Ishikawa (cell line): ENCODE measurements at regions not wholly inside any gene's neighbourhood (a gene's known extent, or its start where the extent isn't known, plus 50 kb on each side); places are given as distances from the start of the nearest gene placed in this dataset.

Source experiments
- CEBPB ChIP-seq: IDR thresholded peaks from 2 replicates; pipeline ENCODE4 v1.6.1; 2012
- CREB1 ChIP-seq: IDR thresholded peaks from 2 replicates; pipeline ENCODE4 v1.6.1; 2012; ENCODE audit warnings: low read depth
- EGR1 ChIP-seq: IDR thresholded peaks from 2 replicates; pipeline ENCODE4 v1.6.1; 2012
- EP300 ChIP-seq: IDR thresholded peaks from 2 replicates; pipeline ENCODE4 v1.6.1; 2012; ENCODE audit warnings: borderline replicate concordance
- FOXM1 ChIP-seq: IDR thresholded peaks from 2 replicates; pipeline ENCODE4 v1.6.1; 2012; ENCODE audit warnings: low read depth, borderline replicate concordance
- NFIC ChIP-seq: IDR thresholded peaks from 2 replicates; pipeline ENCODE4 v1.6.1; 2012
- RAD21 ChIP-seq: IDR thresholded peaks from 2 replicates; pipeline ENCODE4 v1.6.1; 2012; ENCODE audit warnings: low read depth
- REST ChIP-seq: IDR thresholded peaks from 2 replicates; pipeline ENCODE4 v1.6.1; 2012; ENCODE audit warnings: low read depth, mild to moderate bottlenecking
- TAF1 ChIP-seq: IDR thresholded peaks from 2 replicates; pipeline ENCODE4 v1.6.1; 2012; ENCODE audit warnings: low read depth, mild to moderate bottlenecking
- TCF12 ChIP-seq: IDR thresholded peaks from 2 replicates; pipeline ENCODE4 v1.6.1; 2012; ENCODE audit warnings: low read depth
- TEAD4 ChIP-seq: IDR thresholded peaks from 2 replicates; pipeline ENCODE4 v1.6.1; 2012
- YY1 ChIP-seq: IDR thresholded peaks from 2 replicates; pipeline ENCODE4 v1.6.1; 2012; ENCODE audit warnings: low read depth
- ZBTB7A ChIP-seq: IDR thresholded peaks from 2 replicates; pipeline ENCODE4 v1.6.1; 2012; ENCODE audit warnings: low read depth
- TF ChIP-seq, protein P1 (sequence below): IDR thresholded peaks from 2 replicates; pipeline ENCODE4 v1.6.1; 2012
- TF ChIP-seq, protein P2 (sequence below): IDR thresholded peaks from 2 replicates; pipeline ENCODE4 v1.6.1; 2012

DNA sequence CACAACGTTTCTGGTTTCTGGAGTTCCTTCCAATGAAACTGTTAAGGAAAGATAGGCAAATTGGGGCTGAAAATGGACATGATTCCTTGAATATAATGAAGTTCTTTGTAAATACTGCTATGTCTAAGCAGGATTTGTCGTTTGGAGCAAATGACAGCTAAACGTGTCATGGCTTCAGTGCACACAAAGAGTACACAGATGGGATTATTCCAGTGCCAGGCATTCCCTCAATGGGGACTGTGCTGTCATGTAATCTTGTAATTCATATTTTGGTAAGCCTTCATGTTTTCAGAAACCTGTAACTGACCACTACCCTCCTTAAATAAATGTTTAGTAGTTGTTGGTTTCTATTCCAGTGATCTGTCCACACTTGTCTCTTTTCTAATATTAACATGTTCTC is 404.7 kb upstream of the CDH7 start:
- no peak for TF ChIP-seq ZBTB7A
- TF ChIP-seq, protein P1, sequence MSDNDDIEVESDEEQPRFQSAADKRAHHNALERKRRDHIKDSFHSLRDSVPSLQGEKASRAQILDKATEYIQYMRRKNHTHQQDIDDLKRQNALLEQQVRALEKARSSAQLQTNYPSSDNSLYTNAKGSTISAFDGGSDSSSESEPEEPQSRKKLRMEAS = no peak
- no peak for TF ChIP-seq TCF12
- no peak for TF ChIP-seq NFIC
- no peak for TF ChIP-seq TEAD4
- TF ChIP-seq RAD21 = no peak
- TF ChIP-seq FOXM1 = no peak
- no peak for TF ChIP-seq REST
- TF ChIP-seq TAF1 = no peak
- TF ChIP-seq CEBPB = no peak
- TF ChIP-seq, protein P2, sequence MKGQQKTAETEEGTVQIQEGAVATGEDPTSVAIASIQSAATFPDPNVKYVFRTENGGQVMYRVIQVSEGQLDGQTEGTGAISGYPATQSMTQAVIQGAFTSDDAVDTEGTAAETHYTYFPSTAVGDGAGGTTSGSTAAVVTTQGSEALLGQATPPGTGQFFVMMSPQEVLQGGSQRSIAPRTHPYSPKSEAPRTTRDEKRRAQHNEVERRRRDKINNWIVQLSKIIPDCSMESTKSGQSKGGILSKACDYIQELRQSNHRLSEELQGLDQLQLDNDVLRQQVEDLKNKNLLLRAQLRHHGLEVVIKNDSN = no peak
- no peak for TF ChIP-seq EGR1
- no peak for TF ChIP-seq EP300
- TF ChIP-seq CREB1 = no peak
- TF ChIP-seq YY1 = no peak

- TF ChIP-seq CEBPB (no peak), TCF12 (no peak), NFIC (no peak), REST (no peak)
- TF ChIP-seq, protein P2 = no peak
Measured at GRCh38 chr18:65343571-65343970, 407.2 kb upstream of the CDH7 start.

DNA sequence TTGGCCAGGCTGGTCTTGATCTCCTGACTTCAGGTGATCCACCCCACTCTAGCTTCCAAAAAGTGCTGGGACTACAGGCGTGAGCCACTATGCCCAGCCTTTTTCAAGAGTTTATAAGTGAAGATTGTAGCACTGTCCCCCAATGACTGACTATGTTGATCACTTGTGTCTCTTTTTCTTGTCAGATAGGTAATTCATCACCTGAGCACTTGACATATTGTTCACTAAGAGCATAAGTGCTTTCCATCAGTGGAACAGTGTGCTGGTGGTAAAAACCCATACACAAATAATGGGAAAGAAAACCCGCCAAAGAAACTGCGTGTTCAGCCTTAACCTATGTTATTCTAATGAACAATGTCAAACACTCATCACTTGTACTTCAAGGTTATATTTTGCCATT is 414.4 kb upstream of the CDH7 start:
- TF ChIP-seq EGR1 = no peak
- TF ChIP-seq, protein P1 = no peak

DNA sequence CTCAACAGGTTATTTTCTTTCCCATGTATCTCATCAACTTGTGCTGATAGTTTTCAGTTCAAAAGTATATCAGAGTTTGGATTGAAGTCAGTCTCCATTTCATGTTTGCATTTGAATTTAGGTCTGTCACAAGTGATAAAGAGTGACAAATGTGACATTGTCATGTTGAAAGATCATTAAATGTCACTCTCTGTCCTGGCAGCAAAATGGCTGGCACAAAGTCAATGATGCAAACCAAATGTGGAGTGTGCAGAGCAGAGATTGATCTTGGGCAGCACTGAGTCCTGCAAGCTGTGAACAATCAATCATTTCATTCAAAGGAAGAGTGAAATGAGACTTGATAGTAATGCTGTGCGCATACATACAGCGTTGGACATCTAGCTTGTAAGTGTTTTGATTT is 421.8 kb upstream of the CDH7 start:
- TF ChIP-seq TEAD4 (no peak), TAF1 (no peak), TCF12 (no peak), FOXM1 (no peak), CEBPB (no peak), NFIC (no peak), EP300 (no peak), REST (no peak), CREB1 (no peak), YY1 (no peak), ZBTB7A (no peak), RAD21 (no peak)
- TF ChIP-seq, protein P2 = no peak
- TF ChIP-seq, protein P1 = no peak

DNA sequence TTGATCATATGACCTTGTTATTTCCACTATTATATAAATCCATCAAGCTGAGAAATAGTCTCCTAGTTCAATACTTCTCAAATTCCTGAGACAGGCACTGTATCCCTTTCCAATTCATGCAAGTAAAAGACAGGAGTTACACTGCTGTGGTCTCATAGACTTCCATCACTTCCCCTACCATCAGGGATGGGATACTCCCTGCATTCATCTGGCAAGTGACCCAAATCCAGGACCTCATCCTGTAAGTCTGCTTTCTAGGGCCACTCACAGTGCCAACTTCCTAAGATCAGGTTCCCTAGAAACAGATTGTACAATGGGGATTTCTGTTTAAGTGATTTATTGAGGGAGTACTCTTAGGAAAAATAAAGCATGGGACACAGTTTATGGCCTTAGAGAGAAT is 424.0 kb upstream of the CDH7 start:
- TF ChIP-seq EP300 (no peak), ZBTB7A (no peak), CEBPB (no peak), RAD21 (no peak)
- TF ChIP-seq, protein P1 = no peak
